ENCODE measurements at regions not wholly inside any gene's neighbourhood (a gene's known extent, or its start where the extent isn't known, plus 50 kb on each side); places are given as distances from the start of the nearest gene placed in this dataset.

DNA sequence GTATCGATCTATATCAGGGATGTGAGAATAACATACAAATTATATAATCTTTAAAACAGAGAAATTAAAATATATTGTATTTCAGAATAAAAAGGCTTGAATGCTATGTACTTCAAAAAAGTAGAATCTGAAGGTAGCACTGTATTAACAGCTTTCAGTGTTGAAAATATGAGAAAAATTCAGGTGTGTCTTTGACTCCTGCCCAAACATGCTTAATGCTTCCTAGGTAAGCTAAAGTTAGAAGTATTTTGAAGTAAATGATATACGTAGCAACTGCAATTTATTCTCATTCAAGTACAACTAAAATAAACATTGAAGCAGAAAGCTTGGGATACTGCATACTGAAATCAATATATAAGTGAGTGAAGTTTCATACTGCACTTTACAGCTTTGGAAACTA is 1082.0 kb upstream of the ACVR2A start:
- H3K9ac ChIP-seq (ENCODE audit: low read length) = no peak overlapping the region
- Mint-ChIP-seq H3K27me3 (peaks cover 4% of the 10 kb centered on the region), H3K4me3 (no peak overlapping the region), H3K27ac (no peak overlapping the region), H3K9me3 (ENCODE audit: insufficient read depth) (no peaks in the 10 kb centered on the region), H3K4me1 (no peaks in the 10 kb centered on the region)
- ATAC-seq (ENCODE audit: low read depth) = no peak
- H3K9me3 ChIP-seq (ENCODE audit: control extremely low read depth in 1 of 3, control insufficient read depth in 2 of 3, insufficient read depth in 1 of 3, low read length in 2 of 3) = no peaks in the 10 kb centered on the region
- no peak overlapping the region for H3K27ac ChIP-seq (ENCODE audit: low read length in 2 of 2)
- no peaks in the 10 kb centered on the region for H3K79me2 ChIP-seq (ENCODE audit: control insufficient read depth, insufficient read depth, low read length)
- H3K36me3 ChIP-seq (replicated peaks in 1 of 2; ENCODE audit: control extremely low read depth in 1 of 2, control insufficient read depth in 1 of 2, extremely low read depth in 1 of 2, insufficient read depth in 2 of 2, low read length in 1 of 2) = no peaks in the 10 kb centered on the region
- TF ChIP-seq CTCF (IDR thresholded peaks at IDR 0.05) (no peak), EZH2 (IDR thresholded peaks at IDR 0.05; ENCODE audit: borderline replicate concordance, insufficient read depth, low read depth, low read length, poor library complexity, severe bottlenecking) (no peak)
- no peak overlapping the region for H3K4me3 ChIP-seq (ENCODE audit: control extremely low read depth in 1 of 5, extremely low read depth in 1 of 5, insufficient read depth in 1 of 5, low read depth in 2 of 5, low read length in 4 of 5)
- CTCF ChIA-PET = no interaction called here
- no peak overlapping the region for H3K4me2 ChIP-seq (replicated peaks; ENCODE audit: low read depth, low read length, poor library complexity, severe bottlenecking)
- H3K27me3 ChIP-seq (replicated peaks in 1 of 4; ENCODE audit: control extremely low read depth in 1 of 4, control insufficient read depth in 3 of 4, insufficient read depth in 4 of 4, low read length in 3 of 4) = no peaks in the 10 kb centered on the region
- POLR2A ChIA-PET = no interaction called here
- H3K4me1 ChIP-seq (ENCODE audit: control insufficient read depth in 2 of 2, insufficient read depth in 2 of 2, low read length in 2 of 2) = no peaks in the 10 kb centered on the region
- no peak for DNase-seq
- intact Hi-C loops (cut with micrococcal nuclease) = no loop called here
- no CpG with 5 or more reads among the region's 2 CpGs for WGBS (ENCODE audit: insufficient coverage)
- H4K20me1 ChIP-seq (ENCODE audit: control insufficient read depth, insufficient read depth, low read length, poor library complexity, severe bottlenecking) = no peaks in the 10 kb centered on the region
- no peak overlapping the region for H2AFZ ChIP-seq (ENCODE audit: insufficient read depth, low read depth, low read length, poor library complexity, severe bottlenecking)

GRCh38 chr2:146754606-146755005 is 1090.2 kb upstream of the ACVR2A start:
- intact Hi-C loops (cut with micrococcal nuclease) = no loop called here
- H3K4me3 ChIP-seq (ENCODE audit: control extremely low read depth in 1 of 5, extremely low read depth in 1 of 5, insufficient read depth in 1 of 5, low read depth in 2 of 5, low read length in 4 of 5) = no peak overlapping the region
- H4K20me1 ChIP-seq (ENCODE audit: control insufficient read depth, insufficient read depth, low read length, poor library complexity, severe bottlenecking) = no peaks in the 10 kb centered on the region
- Mint-ChIP-seq H3K4me3 (no peak overlapping the region), H3K4me1 (no peaks in the 10 kb centered on the region), H3K27ac (no peak overlapping the region), H3K9me3 (ENCODE audit: insufficient read depth) (no peaks in the 10 kb centered on the region), H3K27me3 (no peaks in the 10 kb centered on the region)
- no peak for DNase-seq
- H3K4me1 ChIP-seq (ENCODE audit: control insufficient read depth in 2 of 2, insufficient read depth in 2 of 2, low read length in 2 of 2) = no peaks in the 10 kb centered on the region
- ATAC-seq (ENCODE audit: low read depth) = no peak
- H3K4me2 ChIP-seq (replicated peaks; ENCODE audit: low read depth, low read length, poor library complexity, severe bottlenecking) = no peak overlapping the region
- POLR2A ChIA-PET = no interaction called here
- no peaks in the 10 kb centered on the region for H3K9me3 ChIP-seq (ENCODE audit: control extremely low read depth in 1 of 3, control insufficient read depth in 2 of 3, insufficient read depth in 1 of 3, low read length in 2 of 3)
- H3K27ac ChIP-seq (ENCODE audit: low read length in 2 of 2) = no peak overlapping the region
- CTCF ChIA-PET = no interaction called here
- H2AFZ ChIP-seq (ENCODE audit: insufficient read depth, low read depth, low read length, poor library complexity, severe bottlenecking) = no peak overlapping the region
- TF ChIP-seq EZH2 (IDR thresholded peaks at IDR 0.05; ENCODE audit: borderline replicate concordance, insufficient read depth, low read depth, low read length, poor library complexity, severe bottlenecking) (no peak), CTCF (IDR thresholded peaks at IDR 0.05) (no peak)
- no peaks in the 10 kb centered on the region for H3K27me3 ChIP-seq (replicated peaks in 1 of 4; ENCODE audit: control extremely low read depth in 1 of 4, control insufficient read depth in 3 of 4, insufficient read depth in 4 of 4, low read length in 3 of 4)
- WGBS (ENCODE audit: insufficient coverage) = no CpG with 5 or more reads among the region's 4 CpGs
- no peak overlapping the region for H3K9ac ChIP-seq (ENCODE audit: low read length)
- no peaks in the 10 kb centered on the region for H3K79me2 ChIP-seq (ENCODE audit: control insufficient read depth, insufficient read depth, low read length)
- no peaks in the 10 kb centered on the region for H3K36me3 ChIP-seq (replicated peaks in 1 of 2; ENCODE audit: control extremely low read depth in 1 of 2, control insufficient read depth in 1 of 2, extremely low read depth in 1 of 2, insufficient read depth in 2 of 2, low read length in 1 of 2)
